ENCODE measurements at regions not wholly inside any gene's neighbourhood (a gene's known extent, or its start where the extent isn't known, plus 50 kb on each side); places are given as distances from the start of the nearest gene placed in this dataset.
"Not testable (repeated sequence)": the region's sequence is repeated elsewhere in the genome, so short reads cannot be mapped to it uniquely, and the experiment has no call there.

DNA sequence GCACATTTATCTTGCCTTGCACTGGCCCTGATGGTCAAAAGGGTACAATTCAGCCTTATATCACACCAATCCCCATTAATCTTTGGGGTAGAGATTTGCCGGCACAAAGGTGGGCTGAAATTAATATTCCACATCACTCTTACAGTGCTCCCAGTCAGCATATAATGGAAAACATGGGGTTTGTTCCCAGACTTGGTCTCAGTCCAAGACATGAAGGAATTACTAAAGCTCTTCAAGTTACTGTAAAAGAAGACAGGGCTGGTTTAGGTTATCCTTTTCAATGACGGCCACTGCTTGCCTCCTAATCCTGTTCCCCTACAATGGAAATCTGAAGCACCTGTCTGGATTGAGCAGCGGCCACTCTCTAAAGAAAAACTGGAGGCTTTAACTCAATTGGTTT lies 160.7 kb downstream of the IER5 start:
- no peak overlapping the region for H3K27ac Mint-ChIP-seq (ENCODE audit: unreplicated experiment)
- TF ChIP-seq, protein P1, sequence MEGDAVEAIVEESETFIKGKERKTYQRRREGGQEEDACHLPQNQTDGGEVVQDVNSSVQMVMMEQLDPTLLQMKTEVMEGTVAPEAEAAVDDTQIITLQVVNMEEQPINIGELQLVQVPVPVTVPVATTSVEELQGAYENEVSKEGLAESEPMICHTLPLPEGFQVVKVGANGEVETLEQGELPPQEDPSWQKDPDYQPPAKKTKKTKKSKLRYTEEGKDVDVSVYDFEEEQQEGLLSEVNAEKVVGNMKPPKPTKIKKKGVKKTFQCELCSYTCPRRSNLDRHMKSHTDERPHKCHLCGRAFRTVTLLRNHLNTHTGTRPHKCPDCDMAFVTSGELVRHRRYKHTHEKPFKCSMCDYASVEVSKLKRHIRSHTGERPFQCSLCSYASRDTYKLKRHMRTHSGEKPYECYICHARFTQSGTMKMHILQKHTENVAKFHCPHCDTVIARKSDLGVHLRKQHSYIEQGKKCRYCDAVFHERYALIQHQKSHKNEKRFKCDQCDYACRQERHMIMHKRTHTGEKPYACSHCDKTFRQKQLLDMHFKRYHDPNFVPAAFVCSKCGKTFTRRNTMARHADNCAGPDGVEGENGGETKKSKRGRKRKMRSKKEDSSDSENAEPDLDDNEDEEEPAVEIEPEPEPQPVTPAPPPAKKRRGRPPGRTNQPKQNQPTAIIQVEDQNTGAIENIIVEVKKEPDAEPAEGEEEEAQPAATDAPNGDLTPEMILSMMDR (conservative IDR thresholded peaks at IDR 0.05): no peak
- no peaks in the 10 kb centered on the region for H3K4me1 Mint-ChIP-seq
- peaks cover 5% of the 10 kb centered on the region for H3K36me3 Mint-ChIP-seq (ENCODE audit: low read depth)
- H3K9me3 Mint-ChIP-seq: peaks cover 14% of the 10 kb centered on the region
- no peak for DNase-seq (ENCODE audit: low read depth, low spot score)
- H3K27me3 Mint-ChIP-seq (ENCODE audit: low read depth): peaks cover 17% of the 10 kb centered on the region
- H3K4me3 Mint-ChIP-seq: no peak overlapping the region

DNA sequence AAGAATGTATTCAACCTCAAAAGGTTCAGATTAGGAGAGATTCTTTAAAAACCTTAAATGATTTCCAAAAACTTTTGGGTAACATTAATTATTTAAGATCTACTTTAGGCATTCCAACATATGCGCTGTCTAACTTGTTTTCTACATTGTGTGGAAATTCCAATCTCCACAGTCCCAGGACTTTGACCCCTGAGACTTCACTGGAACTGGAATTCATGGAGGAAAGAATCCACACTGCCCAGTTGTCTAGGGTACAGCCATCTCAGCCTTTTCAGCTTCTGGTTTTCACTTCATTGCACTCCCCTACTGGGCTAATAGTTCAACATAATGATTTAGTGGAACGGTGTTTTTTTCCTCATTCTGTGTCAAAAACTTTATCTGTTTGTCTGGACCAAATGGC lies 161.5 kb downstream of the IER5 start:
- Mint-ChIP-seq H3K27ac (ENCODE audit: unreplicated experiment) (no peak overlapping the region), H3K4me3 (no peak overlapping the region), H3K27me3 (ENCODE audit: low read depth) (peaks cover 17% of the 10 kb centered on the region), H3K4me1 (no peaks in the 10 kb centered on the region), H3K36me3 (ENCODE audit: low read depth) (peaks cover 5% of the 10 kb centered on the region), H3K9me3 (peaks cover 18% of the 10 kb centered on the region)
- TF ChIP-seq, protein P1 (conservative IDR thresholded peaks at IDR 0.05): no peak
- DNase-seq (ENCODE audit: low read depth, low spot score): no peak

DNA sequence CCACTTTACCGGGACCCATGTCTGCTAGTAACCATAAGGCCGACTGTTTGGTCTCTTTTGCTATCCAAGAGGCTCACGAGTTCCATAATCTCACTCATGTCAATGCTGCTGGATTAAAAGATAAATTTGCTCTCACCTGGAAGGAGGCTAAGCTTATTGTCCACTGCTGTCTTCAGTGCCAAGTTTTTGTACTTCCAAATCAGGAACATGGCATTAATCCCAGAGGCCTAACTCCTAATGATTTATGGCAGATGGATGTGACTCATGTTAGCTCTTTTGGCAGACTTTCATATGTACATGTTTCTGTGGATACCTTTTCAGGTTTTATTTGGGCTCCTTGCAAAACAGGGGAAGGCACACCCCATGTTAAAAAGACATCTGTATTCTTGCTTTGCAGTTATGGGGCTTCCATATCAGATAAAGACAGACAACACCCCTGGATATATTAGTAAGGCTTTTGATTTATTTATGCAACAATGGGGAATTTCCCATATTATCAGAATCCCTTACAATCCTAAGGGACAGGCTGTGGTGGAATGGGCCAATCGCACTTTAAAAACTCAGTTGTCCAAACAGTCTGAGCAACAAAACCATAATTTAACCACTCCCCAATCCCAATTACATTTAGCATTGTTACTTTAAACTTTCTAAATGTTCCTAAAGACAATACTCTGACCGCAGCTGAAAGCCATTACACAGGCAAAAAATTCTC lies 162.7 kb downstream of the IER5 start:
- H3K9me3 Mint-ChIP-seq: peaks cover 20% of the 10 kb centered on the region
- peaks cover 17% of the 10 kb centered on the region for H3K27me3 Mint-ChIP-seq (ENCODE audit: low read depth)
- DNase-seq (ENCODE audit: low read depth, low spot score): no peak
- peaks cover 5% of the 10 kb centered on the region for H3K36me3 Mint-ChIP-seq (ENCODE audit: low read depth)
- no peak overlapping the region for H3K27ac Mint-ChIP-seq (ENCODE audit: unreplicated experiment)
- no peaks in the 10 kb centered on the region for H3K4me1 Mint-ChIP-seq
- TF ChIP-seq, protein P1 (conservative IDR thresholded peaks at IDR 0.05): no peak
- H3K4me3 Mint-ChIP-seq: no peak overlapping the region

DNA sequence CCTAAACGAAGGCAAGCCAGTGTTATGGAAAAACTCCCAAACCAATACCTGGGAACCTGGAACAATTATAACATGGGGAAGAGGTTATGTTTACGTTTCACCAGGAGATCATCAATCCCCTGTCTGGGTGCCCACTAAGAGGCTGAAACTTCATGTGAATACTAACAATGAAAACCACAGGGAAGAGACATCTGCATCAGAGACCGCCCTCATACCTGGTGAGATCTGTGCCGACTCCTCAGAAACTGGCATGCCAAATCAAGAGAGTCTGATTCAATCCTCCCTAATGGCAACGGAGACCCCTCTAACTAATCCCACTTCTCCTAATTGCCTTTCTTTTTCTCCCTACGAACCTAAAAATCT lies 163.2 kb downstream of the IER5 start:
- peaks cover 5% of the 10 kb centered on the region for H3K36me3 Mint-ChIP-seq (ENCODE audit: low read depth)
- peaks cover 16% of the 10 kb centered on the region for H3K9me3 Mint-ChIP-seq
- H3K27ac Mint-ChIP-seq (ENCODE audit: unreplicated experiment): no peak overlapping the region
- no peak for DNase-seq (ENCODE audit: low read depth, low spot score)
- no peak overlapping the region for H3K4me3 Mint-ChIP-seq
- peaks cover 22% of the 10 kb centered on the region for H3K27me3 Mint-ChIP-seq (ENCODE audit: low read depth)
- H3K4me1 Mint-ChIP-seq: no peaks in the 10 kb centered on the region
- TF ChIP-seq, protein P1 (conservative IDR thresholded peaks at IDR 0.05): no peak

DNA sequence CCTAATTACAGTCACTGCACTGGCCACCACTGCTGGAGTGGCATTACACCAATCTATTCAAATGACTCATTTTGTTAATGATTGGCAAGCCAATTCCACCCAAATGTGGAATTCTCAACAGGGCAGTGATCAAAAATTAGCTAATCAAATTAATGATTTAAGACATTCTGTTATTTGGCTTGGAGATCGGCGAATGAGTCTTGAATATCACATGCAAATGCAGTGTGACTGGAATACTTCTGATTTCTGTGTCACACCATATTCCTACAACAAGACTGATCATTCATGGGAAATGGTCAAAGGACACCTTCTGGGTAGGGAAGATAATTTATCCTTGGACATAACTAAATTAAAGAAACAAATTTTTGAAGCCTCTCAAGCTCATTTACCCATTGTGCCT lies 165.1 kb downstream of the IER5 start:
- not testable (repeated sequence) for DNase-seq (ENCODE audit: low read depth, low spot score); H3K4me3 Mint-ChIP-seq; H3K4me1 Mint-ChIP-seq; H3K36me3 Mint-ChIP-seq (ENCODE audit: low read depth); H3K9me3 Mint-ChIP-seq; H3K27ac Mint-ChIP-seq (ENCODE audit: unreplicated experiment)
- H3K27me3 Mint-ChIP-seq (ENCODE audit: low read depth): peaks cover 40% of the 10 kb centered on the region

DNA sequence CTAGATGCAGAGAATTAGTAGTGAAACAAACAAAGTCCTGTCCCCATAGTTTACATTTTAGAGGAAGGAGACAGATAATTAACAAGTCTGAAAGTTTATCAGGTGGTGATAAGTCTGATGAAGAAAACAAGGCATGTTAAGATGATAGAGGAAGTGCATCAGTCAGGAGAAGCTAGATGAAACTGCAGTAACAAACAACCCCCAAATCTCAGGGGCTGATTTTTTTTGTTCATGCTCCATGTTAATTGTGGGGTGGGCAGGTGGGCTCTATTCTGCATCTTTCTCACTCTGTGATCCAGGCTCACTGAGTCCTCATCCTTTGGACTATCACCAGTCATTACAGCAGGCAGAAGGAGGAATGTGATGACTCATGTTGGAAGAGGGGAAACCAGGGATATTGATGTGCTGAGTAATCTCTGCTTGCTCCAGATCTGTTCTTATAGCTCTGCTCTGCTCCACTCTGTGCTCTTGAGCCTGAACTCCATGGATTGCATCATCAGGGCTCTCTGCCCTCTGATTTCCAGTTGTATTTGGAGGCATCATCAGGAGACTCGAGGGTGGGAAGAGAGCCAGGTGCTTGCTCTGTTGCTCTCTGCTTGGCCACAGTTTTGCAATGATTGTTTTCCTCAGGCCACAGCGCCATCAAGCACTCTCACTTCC lies 166.9 kb downstream of the IER5 start:
- H3K4me3 Mint-ChIP-seq: no peak overlapping the region
- DNase-seq (ENCODE audit: low read depth, low spot score): no peak
- H3K27me3 Mint-ChIP-seq (ENCODE audit: low read depth): peaks cover 39% of the 10 kb centered on the region
- no peaks in the 10 kb centered on the region for H3K36me3 Mint-ChIP-seq (ENCODE audit: low read depth)
- H3K9me3 Mint-ChIP-seq: peaks cover 8% of the 10 kb centered on the region
- no peak overlapping the region for H3K27ac Mint-ChIP-seq (ENCODE audit: unreplicated experiment)
- H3K4me1 Mint-ChIP-seq: no peaks in the 10 kb centered on the region
- TF ChIP-seq, protein P1 (conservative IDR thresholded peaks at IDR 0.05): no peak
